ENCODE measurements at regions not wholly inside any gene's neighbourhood (a gene's known extent, or its start where the extent isn't known, plus 50 kb on each side); places are given as distances from the start of the nearest gene placed in this dataset.

DNA sequence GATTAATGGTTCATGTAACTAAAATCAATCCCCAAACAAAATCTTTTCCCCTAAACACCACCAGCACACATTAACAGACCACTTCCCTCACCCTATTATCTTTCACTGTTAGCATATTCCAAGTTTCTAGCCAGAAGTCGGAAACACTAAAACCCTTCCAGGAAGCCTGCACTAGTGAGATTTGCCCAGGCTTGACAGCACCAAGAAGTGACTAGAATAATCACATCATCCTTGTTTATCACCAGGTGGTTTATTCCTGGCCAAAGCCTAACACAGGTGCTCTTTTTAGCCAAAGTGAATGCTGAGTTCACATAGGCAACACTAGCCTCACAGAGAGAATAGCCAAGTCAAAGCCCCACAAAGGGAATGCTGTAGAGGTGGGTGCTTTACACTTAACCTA, 221.2 kb upstream of the HNRNPA3 start:
- DNase-seq (ENCODE audit: low read depth): no peak
- no peak overlapping the region for H3K4me3 ChIP-seq (ENCODE audit: control insufficient read depth, low read depth, low read length)
- TF ChIP-seq, protein P1, sequence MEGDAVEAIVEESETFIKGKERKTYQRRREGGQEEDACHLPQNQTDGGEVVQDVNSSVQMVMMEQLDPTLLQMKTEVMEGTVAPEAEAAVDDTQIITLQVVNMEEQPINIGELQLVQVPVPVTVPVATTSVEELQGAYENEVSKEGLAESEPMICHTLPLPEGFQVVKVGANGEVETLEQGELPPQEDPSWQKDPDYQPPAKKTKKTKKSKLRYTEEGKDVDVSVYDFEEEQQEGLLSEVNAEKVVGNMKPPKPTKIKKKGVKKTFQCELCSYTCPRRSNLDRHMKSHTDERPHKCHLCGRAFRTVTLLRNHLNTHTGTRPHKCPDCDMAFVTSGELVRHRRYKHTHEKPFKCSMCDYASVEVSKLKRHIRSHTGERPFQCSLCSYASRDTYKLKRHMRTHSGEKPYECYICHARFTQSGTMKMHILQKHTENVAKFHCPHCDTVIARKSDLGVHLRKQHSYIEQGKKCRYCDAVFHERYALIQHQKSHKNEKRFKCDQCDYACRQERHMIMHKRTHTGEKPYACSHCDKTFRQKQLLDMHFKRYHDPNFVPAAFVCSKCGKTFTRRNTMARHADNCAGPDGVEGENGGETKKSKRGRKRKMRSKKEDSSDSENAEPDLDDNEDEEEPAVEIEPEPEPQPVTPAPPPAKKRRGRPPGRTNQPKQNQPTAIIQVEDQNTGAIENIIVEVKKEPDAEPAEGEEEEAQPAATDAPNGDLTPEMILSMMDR (conservative IDR thresholded peaks at IDR 0.05; ENCODE audit: control insufficient read depth, insufficient read depth, low read depth, low read length): no peak

DNA sequence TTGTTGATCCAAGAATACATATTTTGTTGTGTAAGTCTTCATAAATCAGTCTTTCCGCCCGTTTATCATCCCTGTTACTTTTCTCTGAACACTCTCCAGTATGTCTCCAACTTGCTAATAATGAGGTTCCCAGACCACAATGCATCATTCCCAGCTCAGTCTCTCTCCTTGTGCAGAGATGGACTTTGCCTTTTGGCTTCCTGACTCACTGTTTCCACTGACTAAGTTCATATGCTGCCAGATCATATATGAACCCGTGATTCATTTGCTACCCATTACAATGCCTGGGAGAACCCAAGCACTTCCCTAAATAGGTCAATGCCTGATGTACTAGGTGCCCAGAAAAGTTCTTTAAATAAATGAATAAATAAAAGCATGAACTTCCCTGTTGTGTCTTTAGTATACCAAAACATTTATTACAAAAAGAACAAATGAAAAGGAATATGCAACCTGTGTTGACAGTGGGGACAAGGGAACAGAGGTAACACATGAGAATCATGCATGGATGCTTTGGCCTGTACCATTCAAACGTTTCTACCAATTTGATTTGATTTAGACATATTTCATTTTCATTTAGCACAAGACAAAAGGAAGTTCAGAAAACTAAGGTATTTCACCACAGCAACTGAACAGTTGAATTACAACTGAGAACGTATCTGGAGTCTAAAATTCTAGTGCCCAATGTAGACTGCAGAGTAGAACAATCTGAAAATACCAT, 215.4 kb upstream of the HNRNPA3 start:
- TF ChIP-seq, protein P1 (conservative IDR thresholded peaks at IDR 0.05; ENCODE audit: control insufficient read depth, insufficient read depth, low read depth, low read length): no peak
- H3K4me3 ChIP-seq (ENCODE audit: control insufficient read depth, low read depth, low read length): no peak overlapping the region
- peak; percentile 99 for DNase-seq (ENCODE audit: low read depth)

DNA sequence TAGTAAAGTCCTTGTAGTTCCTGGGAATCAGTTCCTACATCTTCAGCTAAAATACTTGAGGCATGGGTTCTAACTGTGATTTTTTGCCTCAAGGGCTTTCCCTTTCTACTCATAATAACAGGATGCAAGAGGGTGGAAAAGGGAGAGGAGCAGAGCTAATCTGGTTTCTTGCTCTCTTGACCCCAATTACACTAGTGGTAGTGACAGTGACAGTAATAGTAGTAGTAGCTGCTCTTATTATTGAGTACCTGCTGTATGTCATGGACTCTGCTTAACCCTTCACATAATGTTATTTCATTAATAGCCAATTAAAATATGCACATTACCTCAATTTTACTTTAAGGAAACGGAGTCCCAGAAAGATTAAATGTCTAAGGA, 214.8 kb upstream of the HNRNPA3 start:
- TF ChIP-seq, protein P1 (conservative IDR thresholded peaks at IDR 0.05; ENCODE audit: control insufficient read depth, insufficient read depth, low read depth, low read length): no peak
- no peak overlapping the region for H3K4me3 ChIP-seq (ENCODE audit: control insufficient read depth, low read depth, low read length)
- DNase-seq (ENCODE audit: low read depth): no peak

DNA sequence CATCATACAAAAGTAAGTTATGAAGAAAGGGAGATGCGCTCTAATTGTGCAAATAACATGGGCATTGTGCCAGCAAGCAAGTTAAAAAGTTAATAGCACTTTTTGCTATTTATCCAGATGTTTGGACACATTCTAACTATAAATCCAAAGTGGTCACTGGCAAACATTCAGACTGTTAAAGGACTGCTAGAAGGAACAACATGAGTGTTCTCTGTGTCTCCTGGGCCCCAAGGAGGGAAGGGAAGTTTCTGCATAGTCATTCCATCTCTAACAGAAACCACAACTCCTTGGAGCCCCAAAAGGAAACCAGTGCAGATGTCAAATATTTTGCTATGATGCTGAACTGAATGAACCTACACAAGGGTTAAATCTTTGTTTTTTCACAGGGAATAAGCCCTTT, 213.3 kb upstream of the HNRNPA3 start:
- DNase-seq (ENCODE audit: low read depth): peak; percentile 98
- TF ChIP-seq, protein P1 (conservative IDR thresholded peaks at IDR 0.05; ENCODE audit: control insufficient read depth, insufficient read depth, low read depth, low read length): no peak
- H3K4me3 ChIP-seq (ENCODE audit: control insufficient read depth, low read depth, low read length): no peak overlapping the region

DNA sequence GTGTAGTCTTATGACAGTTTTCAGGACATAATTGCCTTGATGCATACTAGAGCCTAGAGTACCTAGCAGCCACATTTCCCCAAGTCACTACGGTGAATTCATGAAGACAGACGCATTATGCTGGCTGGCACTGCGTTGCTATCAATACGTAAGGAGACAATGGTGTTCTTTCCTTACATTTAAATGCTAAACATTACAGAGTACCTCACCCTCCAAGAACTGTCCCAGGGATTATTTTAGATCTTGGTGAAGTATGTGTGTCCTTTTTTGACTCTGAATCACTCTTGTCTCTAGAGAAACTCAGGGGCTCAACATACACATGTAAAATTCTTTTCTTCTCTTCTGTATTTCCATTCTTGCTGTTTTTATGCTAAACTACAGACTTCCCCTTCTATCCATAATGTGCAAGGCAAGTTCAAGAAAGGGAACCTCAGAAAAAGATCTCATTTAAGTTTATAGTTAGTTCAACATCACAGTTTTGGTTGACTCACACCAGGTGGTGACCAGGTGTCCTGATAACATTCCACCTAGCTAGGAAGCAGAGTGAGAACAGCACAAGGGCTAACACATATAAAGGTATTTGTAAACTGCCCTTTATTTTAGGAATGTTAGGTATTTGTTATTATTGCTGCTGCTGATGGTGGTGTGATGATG, 212.4 kb upstream of the HNRNPA3 start:
- TF ChIP-seq, protein P1 (conservative IDR thresholded peaks at IDR 0.05; ENCODE audit: control insufficient read depth, insufficient read depth, low read depth, low read length): no peak

DNA sequence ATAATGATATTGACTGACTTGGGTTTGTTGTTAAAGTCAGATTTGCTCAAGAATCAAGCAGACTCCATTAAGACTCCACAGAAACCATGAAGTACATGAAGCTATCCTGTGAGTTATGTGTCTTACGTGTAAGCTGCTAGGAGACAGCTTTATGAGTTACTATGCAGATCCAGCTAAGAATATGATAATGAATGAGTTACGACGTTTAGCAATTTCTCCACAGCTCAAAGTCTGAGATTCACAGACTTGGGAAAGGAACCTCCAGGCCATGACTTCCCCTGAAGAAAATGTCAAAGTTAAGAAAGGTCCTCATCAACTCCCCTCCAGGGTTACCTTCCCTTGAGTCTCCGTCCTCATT, 211.9 kb upstream of the HNRNPA3 start:
- TF ChIP-seq, protein P1 (conservative IDR thresholded peaks at IDR 0.05; ENCODE audit: control insufficient read depth, insufficient read depth, low read depth, low read length): no peak
- DNase-seq (ENCODE audit: low read depth): no peak
- no peak overlapping the region for H3K4me3 ChIP-seq (ENCODE audit: control insufficient read depth, low read depth, low read length)

More for the DNA sequence above, 212.4 kb upstream of the HNRNPA3 start:
- H3K4me3 ChIP-seq (ENCODE audit: control insufficient read depth, low read depth, low read length): no peak overlapping the region
- DNase-seq (ENCODE audit: low read depth): no peak
